Fibroblast of mammary gland (primary cell): ENCODE measurements at regions not wholly inside any gene's neighbourhood (a gene's known extent, or its start where the extent isn't known, plus 50 kb on each side); places are given as distances from the start of the nearest gene placed in this dataset.

ENCODE experiments used
- DNase-seq: peaks from one replicate; pipeline ENCODE4 v3.0.0-alpha.2; 2010; ENCODE audit warnings: low read depth
- H3K4me3 ChIP-seq: 2 replicates; pipeline ENCODE4 v1.5.1; 2011; ENCODE audit warnings: low read depth, mild to moderate bottlenecking, low read length, moderate library complexity; ENCODE audit not compliant: control insufficient read depth
- CTCF ChIP-seq: conservative IDR thresholded peaks from 2 replicates; pipeline ENCODE4 v1.5.1; 2011; ENCODE audit warnings: low read depth, low read length, inconsistent platforms; ENCODE audit not compliant: control insufficient read depth, insufficient read depth

- no peak for DNase-seq
- no peak overlapping the region for H3K4me3 ChIP-seq
- no peak for TF ChIP-seq CTCF
Observed at GRCh38 chr2:2940061-2940460, 437.6 kb downstream of the EIPR1 start.

- H3K4me3 ChIP-seq, result no peak overlapping the region
- no peak for DNase-seq
- TF ChIP-seq CTCF, result no peak
Observed at GRCh38 chr2:2939078-2939795, 438.4 kb downstream of the EIPR1 start.

GRCh38 chr2:2938481-2938880 is 439.1 kb downstream of the EIPR1 start:
- H3K4me3 ChIP-seq, result no peak overlapping the region
- no peak for DNase-seq
- TF ChIP-seq CTCF, result no peak

- no peak for DNase-seq
- no peak overlapping the region for H3K4me3 ChIP-seq
- no peak for TF ChIP-seq CTCF
Observed at GRCh38 chr2:2935445-2936149, 442.0 kb downstream of the EIPR1 start.

GRCh38 chr2:2933426-2933825 is 444.2 kb downstream of the EIPR1 start:
- no peak overlapping the region for H3K4me3 ChIP-seq
- TF ChIP-seq CTCF, result no peak
- DNase-seq, result no peak

GRCh38 chr2:2932692-2933305 is 444.8 kb downstream of the EIPR1 start:
- no peak for DNase-seq
- TF ChIP-seq CTCF, result no peak
- H3K4me3 ChIP-seq, result no peak overlapping the region
